Left lung (tissue), 4 donors: ENCODE measurements at regions not wholly inside any gene's neighbourhood (a gene's known extent, or its start where the extent isn't known, plus 50 kb on each side); places are given as distances from the start of the nearest gene placed in this dataset.
A peak's percentile ranks its signal among the peaks of the same experiment; 100 is the strongest.

Experiments used
- ATAC-seq: fragments of 200-7000 bp; cut with Tn5 transposase; one replicate; pipeline ENCODE4 v1.9.1; 2020; ENCODE audit warnings: moderate library complexity
- DNase-seq, 4 donors: peaks; one replicate each; pipeline ENCODE4 v3.0.0-alpha.2; 2013 to 2020
- H3K27ac ChIP-seq, 2 donors: fragments of 200-600 bp; sonication (generic) in 1 of 2; one replicate each; pipeline versions ENCODE4 v1.5.0 to v1.8.0; 2020 to 2021
- H3K27me3 ChIP-seq, 2 donors: fragments of 200-600 bp; sonication (generic) in 1 of 2; one replicate each; pipeline versions ENCODE4 v1.5.0 to v1.8.0; 2020 to 2021
- H3K36me3 ChIP-seq, 2 donors: fragments of 200-600 bp; sonication (generic) in 1 of 2; one replicate each; pipeline versions ENCODE4 v1.5.0 to v1.8.0; 2020 to 2021
- H3K4me1 ChIP-seq, 2 donors: fragments of 200-600 bp; one replicate each; pipeline ENCODE4 v1.8.0; 2021
- H3K4me3 ChIP-seq, 2 donors: fragments of 200-600 bp; sonication (generic) in 1 of 2; one replicate each; pipeline versions ENCODE4 v1.5.0 to v1.8.0; 2020 to 2021; ENCODE audit warnings: mild to moderate bottlenecking in 1 of 2
- H3K9me3 ChIP-seq, 2 donors: fragments of 200-600 bp; sonication (generic) in 1 of 2; one replicate each; pipeline versions ENCODE4 v1.5.0 to v1.8.0; 2020 to 2021
- intact Hi-C, 2 donors: fragments of 100-400 bp; cut with DNase I; formaldehyde crosslinking; loops; one replicate each; pipeline versions ENCODE4 v1.11.2 to v1.14.2; 2022
- TF ChIP-seq, protein P1 (sequence below), 2 donors: fragments of 200-600 bp; sonication (generic) in 1 of 2; IDR thresholded peaks; one replicate each; pipeline versions ENCODE4 v1.5.0 to v1.8.0; 2021; ENCODE audit warnings: antibody characterized with exemption in 2 of 2
- donor health status: DM: no; HTN: yes; CAD: no.
- donor health status: DM: no; HTN: no; CAD: no.

DNA sequence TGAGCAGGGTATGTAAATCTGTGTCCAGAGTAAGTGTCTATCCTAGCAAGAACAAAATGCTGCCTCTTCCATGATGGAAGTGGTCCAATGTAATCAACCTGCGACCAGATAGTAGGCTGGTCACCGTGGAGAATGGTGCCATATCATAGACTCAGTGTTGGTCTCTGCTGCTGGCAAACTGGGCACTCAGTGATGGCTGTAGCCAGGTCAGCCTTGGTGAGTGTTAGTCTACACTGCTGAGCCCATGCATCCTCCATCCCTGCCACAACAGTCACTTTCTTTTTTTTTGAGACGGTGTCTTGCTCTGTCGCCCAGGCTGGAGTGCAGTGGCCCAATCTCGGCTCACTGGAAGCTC lies 69.3 kb downstream of the CHRD start:
- H3K4me1 ChIP-seq = no peaks in the 10 kb centered on the region
- no peak overlapping the region for H3K4me3 ChIP-seq
- ATAC-seq (no peak), DNase-seq (no peak)
- no peaks in the 10 kb centered on the region for H3K9me3 ChIP-seq
- intact Hi-C loops = no loop called here
- H3K27me3 ChIP-seq = no peaks in the 10 kb centered on the region
- H3K27ac ChIP-seq = peak overlapping the region in 1 of 2 donors; percentile 33
- TF ChIP-seq, protein P1, sequence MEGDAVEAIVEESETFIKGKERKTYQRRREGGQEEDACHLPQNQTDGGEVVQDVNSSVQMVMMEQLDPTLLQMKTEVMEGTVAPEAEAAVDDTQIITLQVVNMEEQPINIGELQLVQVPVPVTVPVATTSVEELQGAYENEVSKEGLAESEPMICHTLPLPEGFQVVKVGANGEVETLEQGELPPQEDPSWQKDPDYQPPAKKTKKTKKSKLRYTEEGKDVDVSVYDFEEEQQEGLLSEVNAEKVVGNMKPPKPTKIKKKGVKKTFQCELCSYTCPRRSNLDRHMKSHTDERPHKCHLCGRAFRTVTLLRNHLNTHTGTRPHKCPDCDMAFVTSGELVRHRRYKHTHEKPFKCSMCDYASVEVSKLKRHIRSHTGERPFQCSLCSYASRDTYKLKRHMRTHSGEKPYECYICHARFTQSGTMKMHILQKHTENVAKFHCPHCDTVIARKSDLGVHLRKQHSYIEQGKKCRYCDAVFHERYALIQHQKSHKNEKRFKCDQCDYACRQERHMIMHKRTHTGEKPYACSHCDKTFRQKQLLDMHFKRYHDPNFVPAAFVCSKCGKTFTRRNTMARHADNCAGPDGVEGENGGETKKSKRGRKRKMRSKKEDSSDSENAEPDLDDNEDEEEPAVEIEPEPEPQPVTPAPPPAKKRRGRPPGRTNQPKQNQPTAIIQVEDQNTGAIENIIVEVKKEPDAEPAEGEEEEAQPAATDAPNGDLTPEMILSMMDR (IDR thresholded peaks at IDR 0.05) = no peak
- no peaks in the 10 kb centered on the region for H3K36me3 ChIP-seq

DNA sequence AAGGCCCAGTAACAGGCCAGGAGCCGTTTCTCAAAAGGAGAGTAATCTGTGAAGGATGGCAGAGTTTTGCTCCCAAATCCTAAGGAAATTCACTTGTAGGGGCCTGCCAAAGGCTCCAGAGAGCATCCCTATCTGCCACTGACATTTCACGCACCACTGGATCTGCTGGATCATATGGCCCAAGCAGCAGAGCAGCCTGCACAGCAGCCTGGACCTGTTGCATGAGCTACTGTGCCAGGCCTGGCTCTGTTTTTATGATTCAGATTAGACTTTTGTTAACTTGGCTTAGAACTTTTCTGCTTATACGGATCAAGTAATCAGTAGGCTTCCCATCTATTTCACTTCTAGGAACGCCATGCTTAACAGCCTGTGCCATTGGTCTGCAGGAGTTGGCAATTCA lies 70.7 kb downstream of the CHRD start:
- intact Hi-C loops = no loop called here
- no peak for ATAC-seq
- TF ChIP-seq, protein P1 (IDR thresholded peaks at IDR 0.05) = no peak
- no peaks in the 10 kb centered on the region for H3K36me3 ChIP-seq
- no peak for DNase-seq
- H3K4me1 ChIP-seq = no peaks in the 10 kb centered on the region
- H3K27ac ChIP-seq = no peak overlapping the region
- H3K4me3 ChIP-seq = no peak overlapping the region
- no peaks in the 10 kb centered on the region for H3K27me3 ChIP-seq
- no peaks in the 10 kb centered on the region for H3K9me3 ChIP-seq

DNA sequence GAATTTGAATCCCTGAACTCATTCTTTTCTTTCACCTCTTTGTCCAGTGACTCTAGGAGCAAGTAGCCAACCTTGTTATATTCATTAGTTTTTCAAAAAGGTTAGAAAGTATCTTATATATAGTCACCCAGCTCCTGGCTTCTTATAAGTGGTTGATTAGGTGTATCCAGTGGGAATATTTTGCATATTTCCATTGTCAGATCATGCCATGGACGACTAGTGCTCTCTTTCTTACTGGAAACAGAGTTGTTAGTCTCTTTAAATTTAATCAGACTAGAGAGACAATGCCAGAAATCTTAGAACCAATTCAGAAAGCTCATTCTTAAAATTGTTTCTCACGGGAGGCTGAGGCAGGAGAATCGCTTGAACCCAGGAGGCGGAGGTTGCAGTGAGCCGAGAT lies 73.4 kb downstream of the CHRD start:
- intact Hi-C loops = no loop called here
- no peak overlapping the region for H3K4me3 ChIP-seq
- no peaks in the 10 kb centered on the region for H3K4me1 ChIP-seq
- no peak for ATAC-seq
- TF ChIP-seq, protein P1 (IDR thresholded peaks at IDR 0.05) = no peak
- H3K9me3 ChIP-seq = no peaks in the 10 kb centered on the region
- H3K27me3 ChIP-seq = no peaks in the 10 kb centered on the region
- H3K27ac ChIP-seq = no peak overlapping the region
- H3K36me3 ChIP-seq = no peaks in the 10 kb centered on the region
- no peak for DNase-seq

DNA sequence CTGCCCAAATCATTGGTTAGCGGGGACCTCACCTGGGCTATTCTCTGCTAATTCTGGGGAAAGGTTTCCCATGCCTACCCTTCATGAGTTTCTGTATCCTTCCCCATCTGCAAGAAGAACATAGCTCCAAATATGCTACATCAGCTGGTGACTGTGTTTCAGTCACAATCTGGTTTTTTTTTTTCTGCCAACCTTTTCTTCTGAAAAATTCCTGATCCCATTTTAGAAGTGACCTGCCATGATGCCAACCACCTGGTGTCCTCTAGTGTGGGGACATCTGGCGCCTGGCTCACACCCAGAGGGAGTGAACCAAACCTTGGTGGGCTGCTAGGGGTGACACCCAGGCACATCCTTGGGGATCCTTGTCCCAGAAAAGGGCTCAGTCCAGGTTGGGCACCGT lies 76.1 kb downstream of the CHRD start:
- Histone ChIP-seq H3K4me3 (no peak overlapping the region), H3K27ac (no peak overlapping the region), H3K4me1 (no peaks in the 10 kb centered on the region), H3K36me3 (no peaks in the 10 kb centered on the region), H3K27me3 (no peaks in the 10 kb centered on the region), H3K9me3 (no peaks in the 10 kb centered on the region)
- TF ChIP-seq, protein P1 (IDR thresholded peaks at IDR 0.05) = no peak
- ATAC-seq = no peak
- no peak for DNase-seq
- intact Hi-C loops = no loop called here

DNA sequence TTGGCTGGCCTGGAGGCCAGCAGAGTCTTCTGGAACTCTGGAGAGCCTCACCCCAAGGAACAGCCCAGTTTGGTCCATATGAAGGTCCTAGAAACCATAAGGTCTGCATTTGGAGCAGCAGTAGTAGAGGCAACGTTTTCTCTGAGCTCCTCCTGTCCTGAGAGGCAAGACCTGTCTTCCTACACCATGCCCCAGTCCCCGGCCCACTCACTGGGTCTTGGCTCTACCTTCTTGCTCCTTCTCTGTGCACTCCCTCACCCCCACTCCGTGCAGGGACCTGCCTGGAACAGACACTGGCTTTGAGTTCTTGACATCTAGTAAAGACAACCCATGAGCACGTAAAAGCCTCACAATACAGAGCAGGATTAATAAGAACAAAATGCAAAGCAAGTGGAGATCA lies 76.6 kb downstream of the CHRD start:
- H3K27me3 ChIP-seq = no peaks in the 10 kb centered on the region
- intact Hi-C loops = no loop called here
- no peak overlapping the region for H3K27ac ChIP-seq
- no peak overlapping the region for H3K4me3 ChIP-seq
- TF ChIP-seq, protein P1 (IDR thresholded peaks at IDR 0.05) = no peak
- DNase-seq (no peak), ATAC-seq (no peak)
- no peaks in the 10 kb centered on the region for H3K9me3 ChIP-seq
- no peaks in the 10 kb centered on the region for H3K4me1 ChIP-seq
- no peaks in the 10 kb centered on the region for H3K36me3 ChIP-seq
